Mucosa of rectum (tissue), 2 donors: ENCODE measurements at regions not wholly inside any gene's neighbourhood (a gene's known extent, or its start where the extent isn't known, plus 50 kb on each side); places are given as distances from the start of the nearest gene placed in this dataset.

Source experiments
- H3K27ac ChIP-seq, 2 donors: one replicate each; pipeline ENCODE4 v1.7.0; 2013; ENCODE audit warnings: inconsistent platforms in 2 of 2, low read depth in 2 of 2, low read length in 2 of 2
- H3K27me3 ChIP-seq, 2 donors: one replicate each; pipeline ENCODE4 v1.7.0; 2013; ENCODE audit warnings: low read length in 2 of 2; ENCODE audit not compliant: control insufficient read depth in 2 of 2, insufficient read depth in 2 of 2
- H3K36me3 ChIP-seq, 2 donors: one replicate each; pipeline ENCODE4 v1.7.0; 2013; ENCODE audit warnings: low read length in 2 of 2; ENCODE audit not compliant: control insufficient read depth in 2 of 2, insufficient read depth in 2 of 2
- H3K4me1 ChIP-seq, 2 donors: one replicate each; pipeline ENCODE4 v1.7.0; 2013; ENCODE audit warnings: low read length in 2 of 2, mild to moderate bottlenecking in 1 of 2; ENCODE audit not compliant: control insufficient read depth in 2 of 2, insufficient read depth in 2 of 2
- H3K4me3 ChIP-seq, 2 donors: one replicate each; pipeline ENCODE4 v1.7.0; 2013; ENCODE audit warnings: low read length in 2 of 2
- H3K9ac ChIP-seq, 2 donors: one replicate each; pipeline ENCODE4 v1.7.0; 2013; ENCODE audit warnings: low read length in 2 of 2, low read depth in 1 of 2, mild to moderate bottlenecking in 1 of 2
- H3K9me3 ChIP-seq, 2 donors: one replicate each; pipeline ENCODE4 v1.7.0; 2013; ENCODE audit warnings: low read length in 2 of 2; ENCODE audit not compliant: control insufficient read depth in 2 of 2
- donor health status: healthy.
- donor health status: Normal muscosa, but diverticular disease.

DNA sequence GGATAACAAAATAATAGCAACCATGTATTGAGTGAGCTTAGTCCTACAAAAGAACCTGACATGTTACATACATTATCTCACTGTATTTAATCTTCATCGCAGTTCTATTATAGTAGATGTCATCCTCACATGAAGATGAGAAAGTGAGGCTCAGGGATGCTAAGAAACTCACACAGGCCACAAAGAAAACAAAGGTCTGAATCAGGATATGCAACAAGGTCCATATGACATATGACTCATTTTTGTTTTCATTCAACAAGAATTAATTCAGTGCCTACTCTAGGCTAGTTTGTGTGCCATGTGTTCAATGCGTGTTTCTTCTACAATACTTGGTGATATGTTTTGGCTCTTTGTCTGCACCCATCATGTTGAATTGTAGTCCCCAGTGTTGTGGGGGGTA lies 219.7 kb upstream of the EPHA4 start:
- Histone ChIP-seq H3K4me1 (no peaks in the 10 kb centered on the region), H3K27me3 (no peaks in the 10 kb centered on the region), H3K4me3 (no peak overlapping the region), H3K36me3 (no peaks in the 10 kb centered on the region), H3K9me3 (no peaks in the 10 kb centered on the region), H3K27ac (no peak overlapping the region), H3K9ac (no peak overlapping the region)

DNA sequence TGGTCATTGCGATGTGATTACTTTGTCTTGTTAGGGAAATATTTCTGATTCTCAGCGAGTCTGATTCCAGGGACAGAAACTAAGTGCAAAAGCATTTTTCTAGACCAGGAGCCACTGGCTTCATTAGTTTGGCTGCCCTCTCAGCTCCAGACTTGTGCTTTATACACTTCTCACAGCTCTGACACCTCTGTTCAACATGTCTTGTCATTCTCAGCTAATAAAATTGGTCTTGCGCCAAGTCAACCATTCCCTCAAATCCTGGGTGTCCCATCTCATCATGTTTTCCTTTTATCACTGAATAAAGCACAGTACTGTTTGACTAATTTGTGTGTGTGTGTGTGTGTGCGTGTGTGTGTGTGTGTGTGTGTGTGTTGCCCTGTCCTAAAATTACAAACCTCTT lies 215.5 kb upstream of the EPHA4 start:
- H3K36me3 ChIP-seq: no peaks in the 10 kb centered on the region
- H3K27me3 ChIP-seq: no peaks in the 10 kb centered on the region
- no peak overlapping the region for H3K27ac ChIP-seq
- no peaks in the 10 kb centered on the region for H3K9me3 ChIP-seq
- no peak overlapping the region for H3K4me3 ChIP-seq
- H3K4me1 ChIP-seq: no peaks in the 10 kb centered on the region
- H3K9ac ChIP-seq: no peak overlapping the region

DNA sequence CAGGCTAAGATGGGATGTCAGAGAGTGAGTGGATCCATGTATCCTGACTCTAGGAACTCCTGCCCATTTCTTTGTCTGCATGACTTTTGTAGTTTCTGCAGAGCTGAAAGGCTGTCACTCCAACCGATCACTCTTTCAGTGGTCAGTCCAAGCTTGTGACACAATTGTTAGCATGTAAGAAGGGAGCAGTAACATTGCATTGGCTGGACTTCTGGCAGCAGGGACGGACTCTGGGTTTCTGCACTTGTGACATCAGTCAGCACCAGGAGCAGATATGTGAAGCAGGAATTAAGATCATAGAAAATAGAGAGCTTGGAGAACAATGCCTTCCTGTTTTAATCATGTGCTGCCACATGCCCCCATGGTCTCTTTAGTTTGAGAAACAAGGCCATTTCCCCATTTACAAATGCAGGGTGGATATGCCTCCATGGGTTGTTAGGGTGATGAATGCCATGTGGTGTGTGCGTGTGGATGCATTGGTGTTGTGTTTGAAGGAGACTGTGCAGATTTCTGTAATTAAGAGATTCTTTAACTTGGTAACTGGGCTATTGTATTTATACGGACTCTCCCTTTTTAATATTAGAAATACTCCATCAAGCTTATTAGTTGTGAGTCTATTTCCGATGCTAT lies 214.3 kb upstream of the EPHA4 start:
- Histone ChIP-seq H3K27ac (no peak overlapping the region), H3K4me1 (no peaks in the 10 kb centered on the region), H3K9me3 (no peaks in the 10 kb centered on the region), H3K27me3 (no peaks in the 10 kb centered on the region), H3K9ac (no peak overlapping the region), H3K4me3 (no peak overlapping the region), H3K36me3 (no peaks in the 10 kb centered on the region)

- Histone ChIP-seq H3K27me3 (no peaks in the 10 kb centered on the region), H3K4me1 (no peaks in the 10 kb centered on the region), H3K27ac (no peak overlapping the region), H3K9me3 (no peaks in the 10 kb centered on the region), H3K36me3 (no peaks in the 10 kb centered on the region), H3K4me3 (no peak overlapping the region), H3K9ac (no peak overlapping the region)
Measured at GRCh38 chr2:221780281-221780688, 208.2 kb upstream of the EPHA4 start.

DNA sequence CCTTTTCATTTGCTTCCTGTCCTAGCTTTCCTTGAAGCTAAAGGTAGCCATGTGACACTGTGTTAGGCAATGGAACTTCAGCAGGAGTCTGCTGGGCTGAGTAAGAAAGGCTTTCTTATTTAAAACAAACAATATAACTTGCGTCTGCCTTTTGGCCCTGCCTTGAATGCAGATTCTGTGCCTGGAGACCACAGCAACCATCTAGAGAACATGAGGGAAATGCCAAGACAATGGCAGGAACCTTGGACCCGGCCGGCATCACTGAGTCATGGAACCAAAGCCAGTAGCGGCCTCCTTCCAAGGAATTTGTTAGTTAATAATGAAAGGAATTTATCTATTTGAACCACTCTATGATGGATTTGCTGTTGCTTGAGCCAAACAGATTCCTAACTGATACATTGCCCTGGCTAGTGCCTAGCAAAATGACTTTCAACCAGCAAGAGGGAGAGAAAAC lies 207.5 kb upstream of the EPHA4 start:
- Histone ChIP-seq H3K36me3 (no peaks in the 10 kb centered on the region), H3K27ac (no peak overlapping the region), H3K4me1 (no peaks in the 10 kb centered on the region), H3K9me3 (no peaks in the 10 kb centered on the region), H3K27me3 (no peaks in the 10 kb centered on the region), H3K4me3 (no peak overlapping the region), H3K9ac (no peak overlapping the region)

DNA sequence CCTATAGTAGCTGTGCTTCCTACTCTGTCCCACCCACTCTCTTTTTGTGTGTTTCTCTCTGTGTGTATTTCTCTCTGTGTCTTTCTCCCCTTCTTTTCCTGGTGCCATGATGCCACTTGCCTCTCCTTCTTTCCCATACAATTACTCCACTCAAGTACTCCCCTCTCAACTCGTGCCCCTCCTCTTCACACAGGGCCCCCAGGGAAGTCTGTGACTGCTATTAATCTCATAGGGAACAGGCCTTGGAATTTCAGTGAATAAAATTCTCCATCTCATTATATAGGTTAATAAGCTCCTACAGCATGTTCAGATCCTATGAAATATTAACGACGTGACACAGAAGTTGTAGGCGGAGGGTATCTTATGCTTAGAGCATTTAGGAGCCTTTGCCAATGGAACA lies 205.9 kb upstream of the EPHA4 start:
- Histone ChIP-seq H3K27me3 (no peaks in the 10 kb centered on the region), H3K9ac (no peak overlapping the region), H3K9me3 (no peaks in the 10 kb centered on the region), H3K4me1 (no peaks in the 10 kb centered on the region), H3K27ac (no peak overlapping the region), H3K4me3 (no peak overlapping the region), H3K36me3 (no peaks in the 10 kb centered on the region)

DNA sequence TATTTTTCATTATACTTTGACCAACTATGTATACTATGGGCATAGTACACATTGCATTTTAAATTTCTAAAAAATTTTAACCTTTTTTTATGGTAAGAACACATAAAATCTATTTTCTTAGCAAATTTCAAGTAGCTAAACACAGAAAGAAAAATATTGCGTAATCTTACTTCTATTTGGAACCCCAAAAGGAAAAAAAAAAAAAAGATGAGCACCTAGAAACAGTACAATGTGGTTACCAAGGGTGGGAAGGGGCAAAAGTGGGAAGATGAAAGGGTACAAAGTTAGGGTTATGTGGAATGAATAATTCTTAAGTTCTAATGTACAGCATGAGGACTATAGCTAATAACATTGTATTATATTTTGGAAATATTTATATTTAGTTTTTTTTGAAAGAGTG lies 205.0 kb upstream of the EPHA4 start:
- Histone ChIP-seq H3K27me3 (no peaks in the 10 kb centered on the region), H3K4me1 (no peaks in the 10 kb centered on the region), H3K27ac (no peak overlapping the region), H3K4me3 (no peak overlapping the region), H3K9ac (no peak overlapping the region), H3K36me3 (no peaks in the 10 kb centered on the region), H3K9me3 (no peaks in the 10 kb centered on the region)

DNA sequence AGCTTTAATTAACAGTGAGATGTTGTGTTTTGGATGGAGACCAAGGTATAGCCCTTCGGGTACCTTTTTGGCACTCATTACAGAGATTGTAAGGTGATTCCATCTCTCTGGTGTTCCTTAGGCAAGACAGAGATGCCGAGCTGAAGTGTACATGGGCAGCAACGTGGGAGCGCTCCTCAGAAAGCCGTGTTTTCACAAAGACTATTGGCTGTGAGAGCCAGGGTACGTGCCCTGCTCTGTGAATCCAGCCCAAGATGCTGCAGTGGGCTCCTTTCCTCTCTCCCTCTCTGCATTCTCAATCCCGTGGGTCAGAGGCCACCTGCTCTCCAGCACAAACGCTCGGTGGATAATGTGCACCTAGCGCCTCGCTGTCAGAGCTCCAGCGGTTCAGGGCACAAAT lies 203.0 kb upstream of the EPHA4 start:
- Histone ChIP-seq H3K27ac (no peak overlapping the region), H3K9ac (no peak overlapping the region), H3K36me3 (no peaks in the 10 kb centered on the region), H3K9me3 (no peaks in the 10 kb centered on the region), H3K27me3 (no peaks in the 10 kb centered on the region), H3K4me3 (no peak overlapping the region), H3K4me1 (no peaks in the 10 kb centered on the region)

- no peaks in the 10 kb centered on the region for H3K4me1 ChIP-seq
- H3K27me3 ChIP-seq: no peaks in the 10 kb centered on the region
- no peaks in the 10 kb centered on the region for H3K36me3 ChIP-seq
- no peak overlapping the region for H3K9ac ChIP-seq
- no peak overlapping the region for H3K4me3 ChIP-seq
- H3K27ac ChIP-seq: no peak overlapping the region
- H3K9me3 ChIP-seq: no peaks in the 10 kb centered on the region
Measured at GRCh38 chr2:221774136-221774535, 202.0 kb upstream of the EPHA4 start.

GRCh38 chr2:221771297-221771696 lies 199.2 kb upstream of the EPHA4 start:
- Histone ChIP-seq H3K27ac (no peak overlapping the region), H3K4me1 (no peaks in the 10 kb centered on the region), H3K9me3 (no peaks in the 10 kb centered on the region), H3K4me3 (no peak overlapping the region), H3K9ac (no peak overlapping the region), H3K27me3 (no peaks in the 10 kb centered on the region), H3K36me3 (no peaks in the 10 kb centered on the region)
